Ovary (tissue), 7 donors: ENCODE measurements at regions not wholly inside any gene's neighbourhood (a gene's known extent, or its start where the extent isn't known, plus 50 kb on each side); places are given as distances from the start of the nearest gene placed in this dataset.

Experiments
- DNase-seq, 5 donors: peaks; one replicate each; pipeline ENCODE4 v3.0.0-alpha.2; 2019 to 2020
- H3K27ac ChIP-seq, 2 donors: fragments of 200-600 bp; one replicate each; pipeline versions ENCODE4 v1.5.1 to v1.8.0; 2019 to 2022
- H3K27me3 ChIP-seq: fragments of 200-600 bp; one replicate; pipeline ENCODE4 v1.8.0; 2022
- H3K36me3 ChIP-seq: fragments of 200-600 bp; sonication (generic); one replicate; pipeline ENCODE4 v1.5.1; 2019
- H3K4me1 ChIP-seq: one replicate; pipeline ENCODE4 v1.8.1; 2013; ENCODE audit warnings: mild to moderate bottlenecking, moderate library complexity; ENCODE audit not compliant: insufficient read depth
- H3K4me3 ChIP-seq: fragments of 200-600 bp; sonication (generic); one replicate; pipeline ENCODE4 v1.5.1; 2017
- H3K9me3 ChIP-seq, 2 donors: fragments of 200-600 bp in 1 of 2; sonication (generic) in 1 of 2; one replicate each; pipeline versions ENCODE4 v1.5.1 to v1.8.1; 2013 to 2019; ENCODE audit warnings: mild to moderate bottlenecking in 1 of 2, moderate library complexity in 1 of 2
- CTCF ChIP-seq, 3 donors: fragments of 450-650 bp in 2 of 3; fragments of 200-600 bp in 1 of 3; IDR thresholded peaks; one replicate each; pipeline versions ENCODE4 v1.5.1 to v1.8.0; 2016 to 2022; ENCODE audit warnings: antibody characterized with exemption in 3 of 3, mild to moderate bottlenecking in 1 of 3
- EP300 ChIP-seq: sonication (generic); formaldehyde crosslinking; IDR thresholded peaks from one replicate; pipeline ENCODE4 v1.6.1; 2017; ENCODE audit warnings: antibody characterized with exemption
- POLR2A ChIP-seq: fragments of 450-650 bp; IDR thresholded peaks from one replicate; pipeline ENCODE4 v1.6.1; 2017; ENCODE audit warnings: antibody characterized with exemption, mild to moderate bottlenecking, moderate library complexity
- WGBS, 3 donors: extraction: QIAGEN DNeasy Blood & Tissue Kit in 1 of 3; methylation state at CpG; one replicate each; pipeline versions ENCODE4 v1.1.5 to v1.1.7; 2013 to 2017; 5-methylcytosine and 5-hydroxymethylcytosine counted together
- intact Hi-C, 4 donors: fragments of 100-400 bp; cut with DNase I; formaldehyde crosslinking; loops; one replicate each; pipeline versions ENCODE4 v1.11.0 to v1.15.1; 2022 to 2023
- donor health status: DM: no; HTN: no; CAD: no; lungs with moderate emphysema.
- donor health status: DM: no; HTN: no; CAD: no.
- donor health status: Bipolar disorder and iron deficiency.
- donor health status: DM: no; HTN: no; CAD: no.
- donor health status: DM: yes; HTN: yes; CAD: no.

DNA sequence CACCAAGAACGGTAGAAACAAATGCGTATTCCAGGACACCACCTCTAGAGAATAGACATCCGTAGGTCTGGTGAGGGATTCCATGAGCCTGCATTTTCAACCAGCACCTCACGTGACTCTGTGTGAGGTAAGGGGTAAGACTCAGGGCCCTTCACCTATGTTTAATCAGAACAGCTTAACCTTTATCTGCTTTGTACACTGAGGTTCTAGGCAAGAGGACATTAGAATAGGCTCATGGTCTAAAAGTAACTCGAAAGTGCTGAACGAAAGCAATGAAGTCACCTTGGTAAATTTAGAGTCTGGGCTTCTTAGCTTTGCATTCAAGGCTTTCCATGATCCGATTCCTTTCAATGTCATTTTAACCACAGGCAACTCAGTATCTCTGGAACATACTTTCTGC, 270.5 kb upstream of the CADM1 start:
- WGBS, 3 donors = 91 to 95% (median 94%) methylated on average over 7 of the region's 7 CpGs
- Histone ChIP-seq H3K36me3 (no peaks in the 10 kb centered on the region), H3K9me3 (no peaks in the 10 kb centered on the region), H3K4me3 (no peak overlapping the region), H3K4me1 (no peaks in the 10 kb centered on the region), H3K27me3 (no peaks in the 10 kb centered on the region), H3K27ac (no peak overlapping the region)
- TF ChIP-seq CTCF (IDR thresholded peaks at IDR 0.05) (no peak), EP300 (no peak), POLR2A (no peak)
- DNase-seq = no peak
- intact Hi-C loops = no loop called here

DNA sequence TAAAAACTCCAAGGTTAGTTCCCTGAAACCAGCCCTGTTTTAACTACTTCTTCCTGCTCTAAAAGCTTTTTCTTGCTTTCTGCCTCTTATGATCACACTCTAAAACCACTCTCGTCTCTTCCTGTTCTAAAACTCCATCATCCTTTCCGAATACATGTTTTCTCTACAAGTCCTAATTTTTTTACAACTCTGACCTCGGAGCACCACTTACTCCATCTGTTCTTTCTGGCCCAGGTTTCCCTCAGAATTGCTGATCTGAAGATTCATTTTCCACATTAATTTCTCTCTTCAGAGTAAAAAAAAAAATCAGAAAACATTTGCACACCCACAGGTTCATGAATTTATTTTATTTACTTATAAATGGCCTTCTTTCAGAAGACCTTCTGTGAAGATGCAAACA, 265.7 kb upstream of the CADM1 start:
- DNase-seq = no peak
- intact Hi-C loops = no loop called here
- Histone ChIP-seq H3K4me1 (no peaks in the 10 kb centered on the region), H3K27me3 (no peaks in the 10 kb centered on the region), H3K27ac (no peak overlapping the region), H3K4me3 (no peak overlapping the region), H3K36me3 (no peaks in the 10 kb centered on the region), H3K9me3 (no peaks in the 10 kb centered on the region)
- TF ChIP-seq CTCF (IDR thresholded peaks at IDR 0.05) (no peak), POLR2A (no peak), EP300 (no peak)
- 13 to 33% (median 25%) methylated on average over 3 of the region's 3 CpGs for WGBS, 3 donors

GRCh38 chr11:115767883-115768282, 263.7 kb upstream of the CADM1 start:
- Histone ChIP-seq H3K36me3 (no peaks in the 10 kb centered on the region), H3K4me3 (no peak overlapping the region), H3K27me3 (no peaks in the 10 kb centered on the region), H3K27ac (no peak overlapping the region), H3K4me1 (no peaks in the 10 kb centered on the region), H3K9me3 (no peaks in the 10 kb centered on the region)
- intact Hi-C loops = no loop called here
- no peak for TF ChIP-seq CTCF (IDR thresholded peaks at IDR 0.05)
- TF ChIP-seq EP300 = no peak
- no peak for TF ChIP-seq POLR2A
- WGBS, 3 donors = 90 to 95% (median 92%) methylated on average over 3 of the region's 3 CpGs
- DNase-seq = no peak

DNA sequence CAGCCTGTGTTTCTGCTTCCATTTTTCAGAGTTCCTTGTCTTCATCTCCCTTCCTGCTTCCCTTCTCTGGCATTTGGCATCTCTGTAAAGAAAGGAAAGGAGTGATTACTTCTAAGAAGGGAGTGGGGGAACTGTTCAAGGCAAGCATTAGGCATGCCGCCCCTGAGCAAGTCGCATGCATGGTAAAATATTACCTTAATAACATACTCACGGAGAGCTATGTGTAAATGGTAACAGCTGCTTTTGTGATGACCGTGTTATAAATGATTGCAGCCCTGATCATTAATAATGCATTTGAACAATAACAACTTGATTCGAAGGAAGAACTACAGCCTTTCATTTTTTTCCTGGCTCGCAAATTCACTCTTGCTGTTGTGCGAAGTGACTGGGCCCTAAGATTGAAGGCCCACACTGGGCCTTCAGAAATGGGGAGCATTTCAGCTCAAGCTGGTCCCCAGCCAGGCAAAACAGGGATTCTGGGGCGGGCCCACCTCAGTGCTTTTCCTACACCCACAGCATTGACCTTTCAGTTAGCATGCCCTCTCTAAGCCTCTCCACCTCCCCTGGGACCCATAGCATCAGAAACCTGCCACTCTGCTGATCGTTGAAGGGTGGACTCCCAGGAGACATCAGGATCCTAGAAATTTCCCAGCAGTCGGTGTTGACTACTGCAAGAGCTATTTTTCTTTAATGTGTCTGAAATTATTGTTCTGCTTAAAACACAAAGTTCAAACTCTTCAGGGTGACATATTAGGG, 263.0 kb upstream of the CADM1 start:
- WGBS, 3 donors = 76 to 83% (median 77%) methylated on average over 10 of the region's 10 CpGs
- DNase-seq = no peak
- no peak for TF ChIP-seq EP300
- TF ChIP-seq POLR2A = no peak
- no peak for TF ChIP-seq CTCF (IDR thresholded peaks at IDR 0.05)

More for the DNA sequence above, 263.0 kb upstream of the CADM1 start:
- no peak overlapping the region for H3K27ac ChIP-seq
- no peaks in the 10 kb centered on the region for H3K27me3 ChIP-seq
- H3K4me1 ChIP-seq = no peaks in the 10 kb centered on the region
- H3K36me3 ChIP-seq = no peaks in the 10 kb centered on the region
- no peak overlapping the region for H3K4me3 ChIP-seq
- intact Hi-C loops = no loop called here
- no peaks in the 10 kb centered on the region for H3K9me3 ChIP-seq
